HG03103 (cell line): ENCODE measurements at regions not wholly inside any gene's neighbourhood (a gene's known extent, or its start where the extent isn't known, plus 50 kb on each side); places are given as distances from the start of the nearest gene placed in this dataset.
"Not testable (repeated sequence)": the region's sequence is repeated elsewhere in the genome, so short reads cannot be mapped to it uniquely, and the experiment has no call there.

Experiments
- ATAC-seq: cut with Tn5 transposase; IDR thresholded peaks from one replicate; pipeline ENCODE4 v1.9.1; 2021; ENCODE audit warnings: low read depth; ENCODE audit not compliant: unreplicated experiment

DNA sequence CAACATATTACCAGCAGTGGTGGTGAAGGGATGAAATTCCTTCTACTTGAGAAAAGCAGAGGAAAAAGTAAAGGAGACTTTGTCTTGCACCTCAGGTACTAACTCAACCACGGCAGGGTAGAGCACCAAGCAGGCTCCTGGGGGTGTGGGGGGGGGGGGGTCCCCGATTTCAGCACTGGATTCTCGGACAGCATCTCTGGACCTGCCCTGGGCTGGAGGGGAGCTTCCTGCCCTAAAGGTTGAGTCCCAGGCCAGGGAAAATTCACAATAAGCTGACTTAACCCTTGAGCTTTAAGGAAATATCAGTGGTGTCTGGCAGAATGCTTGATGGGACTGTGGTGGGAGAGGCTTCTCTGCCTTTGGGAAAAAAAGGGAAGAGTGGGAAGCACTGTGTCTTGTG, 233.2 kb upstream of the CXADR start:
- ATAC-seq: no peak

DNA sequence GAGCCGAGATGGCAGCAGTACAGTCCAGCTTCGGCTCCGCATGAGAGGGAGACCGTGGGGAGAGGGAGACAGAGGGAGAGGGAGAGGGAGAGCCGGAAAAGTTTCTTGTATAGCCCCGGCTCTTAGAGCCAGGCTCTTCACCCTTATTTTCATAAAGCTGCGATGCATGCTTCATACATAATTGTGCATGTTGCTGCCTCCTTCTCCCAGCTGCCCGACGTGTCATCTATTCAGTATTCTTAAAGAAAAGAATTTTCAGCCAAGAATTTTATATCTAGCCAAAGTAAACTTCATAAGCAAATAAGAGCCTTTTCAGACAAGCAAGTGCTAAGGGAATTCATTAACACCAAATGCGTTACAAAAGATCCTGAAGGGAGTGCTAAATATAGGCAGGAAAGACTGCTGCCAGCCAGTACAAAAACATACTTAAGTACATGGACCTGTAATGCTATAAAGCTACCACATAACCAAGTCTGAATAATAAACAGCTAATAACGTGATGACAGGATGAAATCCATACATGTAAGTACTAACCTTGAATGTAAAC, 219.8 kb upstream of the CXADR start:
- ATAC-seq: not testable (repeated sequence)

GRCh38 chr21:17295997-17296396, 216.8 kb upstream of the CXADR start:
- no peak for ATAC-seq

- not testable (repeated sequence) for ATAC-seq
Observed at GRCh38 chr21:17299576-17299975, 213.3 kb upstream of the CXADR start.

- ATAC-seq: not testable (repeated sequence)
Observed at GRCh38 chr21:17327715-17328114, 185.1 kb upstream of the CXADR start.

DNA sequence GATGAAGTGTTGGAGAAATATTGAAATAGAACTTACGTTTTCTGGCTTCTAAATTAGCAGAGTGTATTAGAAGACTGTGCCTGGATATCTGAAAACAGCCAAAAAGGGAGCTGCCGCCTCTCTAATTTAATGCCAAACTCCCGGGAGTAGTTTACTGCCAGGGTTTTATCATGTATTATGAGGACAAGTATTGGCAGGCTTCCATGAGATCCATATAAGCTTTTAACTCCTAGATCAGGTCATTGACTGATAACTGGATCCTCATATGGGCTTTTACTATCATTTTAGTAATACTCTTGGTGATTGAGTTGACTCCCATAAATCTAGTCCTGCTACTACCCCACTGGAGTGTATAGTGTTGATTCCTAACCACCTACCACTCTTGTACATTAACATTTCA, 178.4 kb upstream of the CXADR start:
- ATAC-seq: no peak

- no peak for ATAC-seq
Observed at GRCh38 chr21:17340081-17340480, 172.8 kb upstream of the CXADR start.

- ATAC-seq: no peak
Observed at GRCh38 chr21:17343055-17343454, 169.8 kb upstream of the CXADR start.

GRCh38 chr21:17348357-17348756, 164.5 kb upstream of the CXADR start:
- ATAC-seq: no peak

DNA sequence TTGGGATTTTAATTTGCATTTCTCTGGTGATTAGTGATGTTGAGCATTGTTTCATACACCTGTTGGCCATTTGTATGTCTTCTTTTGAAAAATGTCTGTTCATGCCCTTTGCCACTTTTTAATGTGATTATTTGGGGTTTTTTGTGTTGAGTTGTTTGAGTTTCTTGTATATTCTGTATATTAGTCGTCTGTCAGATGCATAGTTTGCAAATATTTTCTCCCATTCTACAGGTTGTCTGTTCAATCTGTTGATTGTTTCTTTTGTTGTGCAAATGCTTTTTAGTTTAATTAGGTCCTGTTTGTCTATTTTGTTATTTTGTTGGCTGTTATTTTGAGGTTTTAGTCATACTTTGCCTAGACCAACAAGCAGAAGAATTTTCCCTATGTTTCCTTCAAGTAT, 164.0 kb upstream of the CXADR start:
- no peak for ATAC-seq

DNA sequence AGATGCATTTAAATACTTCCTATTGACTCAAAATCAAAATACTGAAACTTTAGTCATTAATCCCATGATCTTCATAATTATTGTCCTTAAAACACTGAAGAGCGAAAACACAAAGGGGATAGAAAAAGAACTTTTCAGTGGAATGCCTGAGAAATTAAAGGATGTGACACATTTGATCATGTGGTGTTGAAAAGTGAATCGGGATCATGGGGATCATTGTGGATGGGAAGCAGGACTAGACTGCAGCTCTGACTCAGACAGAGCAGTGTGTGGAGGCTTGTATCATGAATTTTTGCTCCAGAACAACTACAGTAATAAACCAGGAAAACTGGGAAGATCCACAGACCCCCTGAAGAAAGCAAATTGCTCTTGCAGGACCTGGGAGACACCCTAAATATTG, 161.1 kb upstream of the CXADR start:
- ATAC-seq: no peak

GRCh38 chr21:17352996-17353655, 159.7 kb upstream of the CXADR start:
- no peak for ATAC-seq

- ATAC-seq: no peak
Observed at GRCh38 chr21:17359781-17360180, 153.1 kb upstream of the CXADR start.

- ATAC-seq: no peak
Observed at GRCh38 chr21:17368748-17369363, 144.0 kb upstream of the CXADR start.

GRCh38 chr21:17370263-17370662, 142.6 kb upstream of the CXADR start:
- no peak for ATAC-seq

DNA sequence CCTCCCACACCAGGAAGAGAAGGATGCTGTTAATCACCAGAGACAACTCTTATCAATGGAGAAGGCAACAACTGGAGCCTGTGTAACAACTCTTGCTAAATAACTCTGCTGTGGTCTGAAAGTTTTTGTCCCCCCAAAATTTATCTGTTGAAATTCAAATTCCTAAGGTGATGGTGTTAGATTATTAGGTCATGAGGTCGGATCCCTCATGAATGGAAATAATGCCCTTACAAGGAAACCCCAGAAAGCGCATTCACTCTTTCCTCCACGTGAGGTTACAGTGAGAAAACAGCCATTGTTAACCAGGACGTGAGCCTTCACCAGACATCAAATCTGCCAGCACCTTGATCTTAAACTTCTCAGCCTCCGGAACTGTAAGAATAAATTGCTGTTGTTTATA, 141.9 kb upstream of the CXADR start:
- ATAC-seq: no peak

DNA sequence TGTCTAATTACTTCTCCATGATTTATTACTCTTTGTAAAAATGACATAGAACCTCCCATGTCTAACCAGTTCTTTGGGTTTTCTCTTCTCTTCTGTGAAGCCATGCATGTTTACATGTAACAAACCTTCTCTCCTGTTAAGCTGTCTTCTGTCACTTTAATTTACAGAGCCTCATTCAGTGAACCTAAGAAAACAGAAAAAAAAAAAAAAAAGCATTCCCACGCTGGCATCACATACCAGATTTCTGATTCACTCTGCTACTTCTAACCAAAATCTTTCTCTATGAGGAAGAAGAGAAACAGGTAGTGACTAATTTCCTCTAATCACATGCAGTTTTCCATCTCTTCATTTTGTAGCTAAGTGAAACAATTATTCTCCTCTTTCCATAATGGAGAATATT, 141.4 kb upstream of the CXADR start:
- no peak for ATAC-seq

- ATAC-seq: no peak
Observed at GRCh38 chr21:17372200-17372599, 140.6 kb upstream of the CXADR start.

DNA sequence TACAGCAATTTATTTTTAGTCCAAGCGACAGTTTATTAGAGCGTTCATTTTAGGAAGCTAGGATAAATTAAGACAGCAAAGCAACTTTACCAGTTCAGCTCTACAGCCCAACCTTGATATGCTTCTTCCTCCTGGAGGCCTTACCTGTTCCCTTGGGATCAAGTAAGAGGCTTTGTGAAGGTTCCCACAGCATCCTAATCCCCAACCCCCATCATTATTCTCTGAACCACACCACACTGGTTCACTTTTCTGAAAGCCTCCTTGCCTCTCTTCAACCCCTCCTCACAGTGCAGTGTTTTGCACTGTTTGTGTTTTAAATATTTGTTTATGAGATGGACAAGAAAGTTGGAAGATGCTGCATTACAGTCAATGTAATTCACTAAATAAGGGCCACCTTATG, 126.3 kb upstream of the CXADR start:
- no peak for ATAC-seq

DNA sequence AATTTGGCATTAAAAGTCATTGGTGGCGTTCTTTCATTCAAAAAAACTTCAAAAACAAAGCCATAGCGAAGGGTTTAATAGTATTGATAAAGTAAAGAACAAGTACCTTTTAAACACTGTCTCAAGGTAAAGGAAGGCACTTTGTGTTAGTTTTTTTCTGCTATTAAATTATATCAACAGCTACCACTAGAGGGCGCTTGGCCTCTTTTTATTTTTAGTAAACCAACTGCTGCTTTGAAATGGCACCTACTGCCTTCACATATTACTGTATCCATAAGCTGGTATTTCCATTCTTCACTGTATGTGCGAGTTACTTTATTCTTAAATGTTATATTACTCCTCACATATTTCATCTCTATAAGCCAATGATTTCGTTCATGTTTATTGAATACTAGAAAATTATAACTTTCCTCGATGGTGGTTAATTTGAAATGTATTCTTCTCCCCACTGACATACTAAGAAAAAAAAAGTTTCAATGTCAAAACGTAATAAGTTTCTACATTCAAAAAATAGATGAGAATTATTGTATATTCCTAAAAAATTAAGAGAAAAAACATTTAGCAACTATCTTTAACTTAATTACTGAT, 125.7 kb upstream of the CXADR start:
- ATAC-seq: peak; percentile 62

GRCh38 chr21:17388226-17388625, 124.6 kb upstream of the CXADR start:
- no peak for ATAC-seq

GRCh38 chr21:17389311-17389710, 123.5 kb upstream of the CXADR start:
- no peak for ATAC-seq
